COLO668 (cell line): ENCODE measurements at regions not wholly inside any gene's neighbourhood (a gene's known extent, or its start where the extent isn't known, plus 50 kb on each side); places are given as distances from the start of the nearest gene placed in this dataset.

Source experiments
- DNase-seq: peaks from one replicate; lab custom pipeline; 2025; ENCODE audit not compliant: unreplicated experiment; lab: John Stamatoyannopoulos, UW

DNA sequence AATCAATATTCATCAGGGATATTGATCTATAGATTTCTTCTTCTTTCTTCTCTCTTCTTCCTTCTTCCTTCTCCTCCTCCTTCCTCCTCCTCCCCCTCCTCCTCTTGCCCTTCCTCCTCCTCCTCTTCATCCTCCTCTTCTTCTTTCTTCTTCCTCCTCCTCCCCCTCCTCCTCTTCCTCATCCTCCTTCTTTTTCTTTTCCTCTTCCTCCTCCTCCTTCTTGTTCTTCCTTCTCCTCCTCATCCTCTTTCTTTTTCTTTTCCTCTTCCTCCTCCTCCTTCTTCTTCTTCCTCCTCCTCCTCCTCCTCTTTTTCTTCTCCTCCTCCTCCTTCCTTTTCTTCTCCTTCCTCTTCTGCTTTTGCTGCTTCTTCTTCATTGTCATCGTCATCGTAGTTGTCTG, 52.4 kb upstream of the SERINC1 start:
- DNase-seq: no peak

DNA sequence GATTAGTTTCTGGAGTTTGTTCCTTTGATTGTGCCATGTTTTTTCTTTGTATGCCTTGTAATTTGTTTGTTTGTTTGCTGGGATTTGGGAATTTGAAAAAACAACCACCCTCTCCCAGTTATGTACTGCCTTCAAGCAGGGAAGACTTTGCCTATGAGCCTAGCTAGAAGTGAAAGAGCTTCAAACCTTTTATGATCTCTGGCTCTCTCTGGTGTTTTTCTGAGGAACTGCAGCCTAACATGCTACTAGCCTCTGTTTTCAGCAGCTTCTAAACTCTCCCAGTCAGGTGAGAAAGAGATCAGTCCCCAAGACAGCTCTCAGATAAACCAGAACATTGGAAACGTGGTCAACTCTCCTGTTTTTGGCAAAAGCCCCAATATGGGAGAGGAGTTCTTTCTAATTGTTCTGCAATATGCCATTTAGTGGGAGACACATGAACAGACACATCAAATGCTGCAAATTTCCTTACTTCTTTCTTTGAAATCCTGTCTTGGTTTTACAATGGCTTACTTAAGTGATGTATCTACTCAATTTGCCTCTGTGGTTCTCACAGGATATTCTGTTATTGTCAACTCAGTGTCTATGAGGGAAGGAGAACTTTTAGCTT, 58.9 kb upstream of the SERINC1 start:
- DNase-seq: peak; percentile 47

DNA sequence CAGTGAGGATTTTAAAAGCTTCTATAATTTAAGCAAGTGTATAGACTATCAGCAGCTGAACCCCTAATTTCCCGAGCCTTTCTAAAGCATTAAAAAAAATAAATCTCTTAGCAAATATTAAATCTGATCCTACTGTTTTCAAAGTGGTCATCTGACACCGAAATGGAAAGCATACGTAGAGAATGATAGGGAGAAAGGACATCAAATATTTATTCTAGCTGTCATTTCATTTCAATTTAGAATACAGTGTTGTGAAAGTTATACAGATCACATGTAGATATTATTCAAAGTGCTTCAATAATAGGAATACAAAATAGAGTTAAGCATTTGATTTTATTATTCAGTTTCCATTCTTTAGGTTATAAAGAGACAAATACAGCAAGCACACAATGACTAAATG, 61.9 kb upstream of the PKIB start:
- no peak for DNase-seq

- DNase-seq: no peak
Observed at GRCh38 chr6:122548820-122549219, 61.4 kb upstream of the PKIB start.

DNA sequence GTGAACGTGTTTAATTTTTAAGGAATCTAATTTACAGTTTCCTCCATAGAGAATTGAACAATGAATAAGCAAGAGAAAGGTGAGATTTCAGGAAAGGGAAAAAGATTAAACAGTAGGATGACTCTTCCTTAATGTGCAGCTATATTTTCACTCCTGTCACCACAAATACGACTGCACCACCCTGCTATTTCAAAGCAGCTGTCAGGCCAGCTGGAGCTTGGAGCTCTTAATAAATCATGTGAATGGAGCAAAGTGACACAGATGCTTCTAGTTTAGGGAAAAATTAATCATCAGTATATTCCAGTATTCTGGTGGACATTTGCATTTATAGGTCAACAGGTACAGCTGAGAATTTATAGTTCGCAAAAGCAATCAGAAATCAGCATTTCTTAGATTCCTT, 56.5 kb upstream of the PKIB start:
- DNase-seq: peak; percentile 12

DNA sequence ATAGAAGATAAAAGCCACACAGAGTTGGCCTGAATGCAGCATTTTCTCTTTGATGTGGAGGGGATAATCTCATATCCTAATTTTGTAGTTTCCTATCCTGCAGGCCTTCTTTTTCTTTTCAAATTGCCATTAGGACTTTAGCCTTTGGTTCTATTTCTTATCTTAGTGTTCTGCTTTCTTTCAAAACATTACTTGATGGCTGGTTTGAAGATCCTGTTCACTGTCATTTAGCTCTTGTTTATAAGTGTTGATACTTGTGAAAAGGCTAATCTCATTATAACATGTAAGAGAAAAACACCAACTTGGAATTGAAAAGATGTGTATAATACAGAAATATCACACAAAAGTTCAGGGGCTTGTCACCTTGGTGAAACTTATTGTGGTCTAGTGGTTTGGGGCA, 54.6 kb upstream of the PKIB start:
- no peak for DNase-seq

DNA sequence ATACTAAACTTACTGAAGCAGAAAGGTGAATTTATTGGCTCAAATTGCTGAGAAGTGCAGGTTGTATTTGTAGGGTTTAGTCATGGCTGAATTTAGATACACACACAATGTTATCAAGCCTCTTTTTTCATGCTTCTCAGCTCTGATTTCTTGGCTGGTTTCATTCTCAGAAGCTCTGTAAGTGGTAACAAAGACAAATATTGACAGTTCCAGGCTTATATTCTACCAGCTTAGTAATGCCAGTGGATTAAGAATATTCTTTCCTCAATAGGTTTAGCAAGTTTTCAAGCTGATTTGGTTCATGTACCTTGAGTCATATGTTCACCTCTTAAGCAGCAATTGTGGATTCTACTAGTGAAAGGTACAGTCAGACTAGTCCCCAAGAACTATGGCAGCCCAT, 52.1 kb upstream of the PKIB start:
- no peak for DNase-seq
